Ascending aorta (tissue), 2 donors: ENCODE measurements at regions not wholly inside any gene's neighbourhood (a gene's known extent, or its start where the extent isn't known, plus 50 kb on each side); places are given as distances from the start of the nearest gene placed in this dataset.

Source experiments
- DNase-seq, 2 donors: peaks; one replicate each; pipeline ENCODE4 v3.0.0-alpha.2; 2019; ENCODE audit warnings: low spot score in 2 of 2
- H3K27ac ChIP-seq, 2 donors: fragments of 200-600 bp; sonication (generic); one replicate each; pipeline ENCODE4 v1.5.1; 2016 to 2017; ENCODE audit warnings: mild to moderate bottlenecking in 1 of 2
- H3K27me3 ChIP-seq: fragments of 200-600 bp; sonication (generic); one replicate; pipeline ENCODE4 v1.5.1; 2017
- H3K36me3 ChIP-seq, 2 donors: fragments of 200-600 bp; sonication (generic); one replicate each; pipeline ENCODE4 v1.5.1; 2016
- H3K4me1 ChIP-seq, 2 donors: fragments of 200-600 bp; sonication (generic); one replicate each; pipeline ENCODE4 v1.5.1; 2016 to 2017; ENCODE audit warnings: mild to moderate bottlenecking in 1 of 2
- H3K4me3 ChIP-seq, 2 donors: fragments of 200-600 bp; sonication (generic); one replicate each; pipeline ENCODE4 v1.5.1; 2016 to 2017; ENCODE audit warnings: mild to moderate bottlenecking in 1 of 2
- H3K9me3 ChIP-seq, 2 donors: fragments of 200-600 bp; sonication (generic); one replicate each; pipeline ENCODE4 v1.5.1; 2016
- intact Hi-C: fragments of 100-400 bp; cut with DNase I; formaldehyde crosslinking; loops from one replicate; pipeline ENCODE4 v1.15.1; 2023
- TF ChIP-seq, protein P1 (sequence below), 3 experiments: fragments of 200-600 bp in 2 of 3; fragments of 450-650 bp in 1 of 3; sonication (generic) in 2 of 3; IDR thresholded peaks; one replicate each; pipeline ENCODE4 v1.5.1; 2016 to 2019; ENCODE audit warnings: antibody characterized with exemption in 3 of 3, mild to moderate bottlenecking in 1 of 3, moderate library complexity in 1 of 3

DNA sequence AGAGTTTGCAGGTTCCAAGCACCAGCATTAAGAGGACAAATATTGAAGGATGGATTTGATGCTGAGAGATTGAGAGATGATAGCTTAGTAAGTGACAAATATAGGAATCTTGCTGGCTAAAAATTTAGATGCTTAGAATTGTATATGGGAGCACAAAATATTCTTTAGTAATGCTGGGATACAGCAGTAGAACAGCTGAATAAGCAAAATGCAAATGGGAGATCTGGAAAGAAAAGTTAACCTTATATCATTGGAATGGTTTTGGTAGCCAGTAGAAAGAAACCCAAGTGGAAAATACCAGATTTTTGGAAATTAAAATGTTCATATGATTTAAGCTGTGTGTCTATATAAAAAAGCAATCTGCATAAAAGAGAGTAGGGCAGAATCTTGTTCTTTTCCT lies 308.6 kb upstream of the CPEB2 start:
- Histone ChIP-seq H3K9me3 (no peaks in the 10 kb centered on the region), H3K27me3 (no peaks in the 10 kb centered on the region), H3K27ac (no peak overlapping the region), H3K36me3 (no peaks in the 10 kb centered on the region), H3K4me1 (no peaks in the 10 kb centered on the region), H3K4me3 (no peak overlapping the region)
- TF ChIP-seq, protein P1, sequence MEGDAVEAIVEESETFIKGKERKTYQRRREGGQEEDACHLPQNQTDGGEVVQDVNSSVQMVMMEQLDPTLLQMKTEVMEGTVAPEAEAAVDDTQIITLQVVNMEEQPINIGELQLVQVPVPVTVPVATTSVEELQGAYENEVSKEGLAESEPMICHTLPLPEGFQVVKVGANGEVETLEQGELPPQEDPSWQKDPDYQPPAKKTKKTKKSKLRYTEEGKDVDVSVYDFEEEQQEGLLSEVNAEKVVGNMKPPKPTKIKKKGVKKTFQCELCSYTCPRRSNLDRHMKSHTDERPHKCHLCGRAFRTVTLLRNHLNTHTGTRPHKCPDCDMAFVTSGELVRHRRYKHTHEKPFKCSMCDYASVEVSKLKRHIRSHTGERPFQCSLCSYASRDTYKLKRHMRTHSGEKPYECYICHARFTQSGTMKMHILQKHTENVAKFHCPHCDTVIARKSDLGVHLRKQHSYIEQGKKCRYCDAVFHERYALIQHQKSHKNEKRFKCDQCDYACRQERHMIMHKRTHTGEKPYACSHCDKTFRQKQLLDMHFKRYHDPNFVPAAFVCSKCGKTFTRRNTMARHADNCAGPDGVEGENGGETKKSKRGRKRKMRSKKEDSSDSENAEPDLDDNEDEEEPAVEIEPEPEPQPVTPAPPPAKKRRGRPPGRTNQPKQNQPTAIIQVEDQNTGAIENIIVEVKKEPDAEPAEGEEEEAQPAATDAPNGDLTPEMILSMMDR (IDR thresholded peaks at IDR 0.05) = no peak
- intact Hi-C loops = no loop called here
- no peak for DNase-seq

DNA sequence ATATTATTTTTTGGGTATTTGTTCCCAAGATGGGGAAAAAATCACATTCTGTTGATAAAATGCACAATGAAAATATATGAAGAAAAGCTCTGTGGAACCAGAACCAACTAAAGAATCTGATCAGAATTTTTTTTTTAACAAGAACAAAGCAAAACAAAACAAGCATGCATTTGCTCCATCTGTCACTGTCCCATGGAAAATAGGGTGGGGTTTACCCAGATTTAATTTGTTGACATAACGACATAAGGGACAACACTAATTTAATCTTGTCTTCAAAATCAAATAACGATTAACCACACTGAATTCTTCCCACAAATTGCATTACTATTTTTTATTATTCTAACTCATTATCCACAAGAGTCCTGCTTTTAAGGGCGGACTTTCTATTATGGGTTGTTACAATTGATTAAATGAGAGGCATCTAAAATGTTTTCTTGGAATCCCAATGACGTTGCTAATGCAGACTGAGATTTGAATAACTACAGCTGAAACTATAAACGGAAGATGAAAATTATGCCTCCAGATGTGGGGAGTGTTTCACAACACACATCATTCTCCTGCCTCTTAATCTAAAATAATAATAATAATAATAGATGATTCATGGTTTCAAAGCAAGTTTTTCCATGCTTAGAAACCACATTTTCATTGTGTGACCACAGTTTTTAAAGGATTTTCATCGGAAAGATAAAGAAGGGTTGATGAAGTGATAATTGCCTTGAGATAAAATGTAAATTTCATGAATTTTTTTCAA lies 307.0 kb upstream of the CPEB2 start:
- TF ChIP-seq, protein P1 (IDR thresholded peaks at IDR 0.05) = no peak
- no peaks in the 10 kb centered on the region for H3K27me3 ChIP-seq
- no peaks in the 10 kb centered on the region for H3K4me1 ChIP-seq
- no peak overlapping the region for H3K27ac ChIP-seq
- intact Hi-C loops = no loop called here
- no peaks in the 10 kb centered on the region for H3K9me3 ChIP-seq
- DNase-seq = no peak
- no peaks in the 10 kb centered on the region for H3K36me3 ChIP-seq
- H3K4me3 ChIP-seq = no peak overlapping the region

DNA sequence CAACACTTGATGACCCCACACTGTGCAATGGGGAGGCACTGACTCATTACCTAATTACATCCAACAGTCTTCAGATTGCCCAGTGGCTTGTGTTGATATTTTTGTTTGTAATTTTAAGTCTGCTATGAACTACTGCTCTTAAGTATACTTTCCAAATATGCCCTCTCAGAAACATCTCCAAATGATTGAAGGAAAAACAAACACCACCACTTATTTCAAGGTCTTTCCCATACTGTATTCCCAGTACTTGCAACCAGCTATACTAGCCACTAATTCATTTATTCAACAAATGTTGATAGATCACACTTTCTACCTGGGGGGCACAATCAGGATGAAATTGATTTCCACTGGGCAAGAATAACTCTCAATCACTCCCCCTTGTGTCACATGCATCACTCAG lies 302.2 kb upstream of the CPEB2 start:
- no peaks in the 10 kb centered on the region for H3K27me3 ChIP-seq
- H3K4me1 ChIP-seq = peaks cover 5 to 6% of the 10 kb centered on the region in 2 donors
- no peak overlapping the region for H3K4me3 ChIP-seq
- H3K27ac ChIP-seq = no peak overlapping the region
- no peak for DNase-seq
- H3K9me3 ChIP-seq = no peaks in the 10 kb centered on the region
- H3K36me3 ChIP-seq = no peaks in the 10 kb centered on the region
- TF ChIP-seq, protein P1 (IDR thresholded peaks at IDR 0.05) = no peak
- intact Hi-C loops = no loop called here

DNA sequence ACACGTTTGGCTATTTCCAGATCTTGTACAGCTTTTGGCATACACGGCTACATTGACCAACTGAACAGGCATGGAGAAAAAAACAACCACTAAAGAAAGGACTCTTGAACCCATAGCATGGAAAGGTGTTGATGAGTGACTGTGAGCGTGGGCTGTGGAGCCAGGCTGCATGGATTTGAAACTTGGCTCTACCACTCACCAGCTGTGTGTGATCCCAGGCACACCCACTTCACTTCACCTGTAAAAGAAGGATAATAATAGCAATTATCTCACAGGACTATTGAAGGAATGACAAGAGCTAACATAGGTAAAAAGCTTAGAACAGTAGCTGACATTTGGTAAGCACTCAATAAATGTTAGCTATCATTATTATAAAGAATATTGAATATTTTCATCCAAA lies 301.7 kb upstream of the CPEB2 start:
- H3K9me3 ChIP-seq = no peaks in the 10 kb centered on the region
- no peak overlapping the region for H3K27ac ChIP-seq
- H3K27me3 ChIP-seq = no peaks in the 10 kb centered on the region
- H3K4me3 ChIP-seq = no peak overlapping the region
- TF ChIP-seq, protein P1 (IDR thresholded peaks at IDR 0.05) = no peak
- H3K4me1 ChIP-seq = peaks cover 5 to 6% of the 10 kb centered on the region in 2 donors
- no peaks in the 10 kb centered on the region for H3K36me3 ChIP-seq
- intact Hi-C loops = no loop called here
- no peak for DNase-seq

DNA sequence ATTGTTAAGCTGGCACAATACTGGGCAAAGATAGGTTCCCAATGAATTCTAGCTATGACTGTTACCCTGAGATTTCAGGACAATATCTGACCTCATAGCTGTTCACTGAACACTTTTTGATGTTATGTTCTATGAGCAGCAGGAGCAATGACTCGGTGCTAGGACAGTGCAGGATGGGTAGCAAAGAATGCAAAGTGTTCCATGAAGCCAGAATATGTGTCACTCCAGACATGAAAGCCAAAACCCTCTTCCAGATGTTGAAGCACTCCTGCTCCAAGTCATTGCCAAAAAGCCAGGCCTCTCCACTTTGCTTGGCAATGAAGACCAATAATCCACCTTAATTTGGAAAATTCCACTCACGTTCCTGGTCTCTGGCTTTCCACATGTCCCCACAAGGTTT lies 300.9 kb upstream of the CPEB2 start:
- TF ChIP-seq, protein P1 (IDR thresholded peaks at IDR 0.05) = no peak
- Histone ChIP-seq H3K27ac (peak overlapping the region; percentile 42 to 43), H3K36me3 (no peaks in the 10 kb centered on the region), H3K4me1 (peaks cover 5 to 6% of the 10 kb centered on the region in 2 donors), H3K9me3 (no peaks in the 10 kb centered on the region), H3K4me3 (no peak overlapping the region), H3K27me3 (no peaks in the 10 kb centered on the region)
- no peak for DNase-seq
- intact Hi-C loops = no loop called here
